ENCODE measurements at regions not wholly inside any gene's neighbourhood (a gene's known extent, or its start where the extent isn't known, plus 50 kb on each side); places are given as distances from the start of the nearest gene placed in this dataset.
"Not testable (repeated sequence)": the region's sequence is repeated elsewhere in the genome, so short reads cannot be mapped to it uniquely, and the experiment has no call there.

DNA sequence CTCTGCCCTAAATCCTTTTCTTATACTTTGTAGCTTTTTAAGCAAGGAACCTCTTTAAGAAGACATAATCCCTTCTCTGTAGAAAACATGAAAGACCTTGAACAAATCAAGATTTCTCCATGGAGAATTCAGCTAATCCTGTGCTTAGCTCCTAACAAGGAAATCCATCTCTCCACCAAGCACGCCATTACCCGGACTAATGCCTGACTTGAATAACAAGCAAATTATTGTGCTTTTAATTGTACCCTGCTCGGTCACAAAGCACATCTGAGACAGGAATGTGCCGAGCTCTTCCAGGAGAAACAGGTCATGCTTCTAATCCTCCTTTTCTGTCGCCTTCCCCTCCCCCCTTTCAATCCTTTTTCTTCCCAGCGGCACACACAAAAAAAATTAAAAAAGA, 141.3 kb downstream of the PSAT1 start:
- H3K9ac ChIP-seq (ENCODE audit: low read length), result no peak overlapping the region

DNA sequence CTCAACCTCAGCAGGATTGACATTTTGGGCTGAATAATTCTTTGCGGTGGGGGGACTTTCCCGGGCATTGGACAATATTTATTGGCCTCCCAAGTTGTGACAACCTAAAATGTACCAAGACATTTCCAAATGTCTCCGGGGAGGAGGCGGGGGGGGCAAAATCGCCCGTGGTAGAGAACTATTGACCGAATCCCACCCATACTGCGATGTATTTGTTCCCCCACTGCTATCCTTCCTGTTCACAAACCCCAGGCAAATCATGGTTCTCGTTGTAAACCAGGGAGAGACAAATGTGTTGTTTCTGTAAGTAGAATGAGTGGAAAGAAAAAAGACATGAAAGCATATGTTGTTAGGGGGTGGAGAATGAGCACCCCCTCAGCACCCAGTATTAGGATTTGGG, 141.9 kb downstream of the PSAT1 start:
- H3K9ac ChIP-seq (ENCODE audit: low read length), result no peak overlapping the region
- no peaks in the 10 kb centered on the region for H3K4me1 ChIP-seq (ENCODE audit: insufficient read depth, low read length)
- H3K27ac ChIP-seq (ENCODE audit: low read depth, low read length), result no peak overlapping the region
- H3K9me3 ChIP-seq (ENCODE audit: low read length), result no peaks in the 10 kb centered on the region
- H3K27me3 ChIP-seq (ENCODE audit: control insufficient read depth in 1 of 2, insufficient read depth in 2 of 2, low read length in 2 of 2), result no peaks in the 10 kb centered on the region
- no peaks in the 10 kb centered on the region for H3K36me3 ChIP-seq (ENCODE audit: insufficient read depth, low read length)
- H3K4me3 ChIP-seq (ENCODE audit: low read depth in 1 of 2, low read length in 2 of 2), result peak overlapping the region in 1 of 2 donors; percentile 20

More for the DNA sequence above, 141.3 kb downstream of the PSAT1 start:
- Histone ChIP-seq H3K9me3 (ENCODE audit: low read length) (no peaks in the 10 kb centered on the region), H3K36me3 (ENCODE audit: insufficient read depth, low read length) (no peaks in the 10 kb centered on the region), H3K27ac (ENCODE audit: low read depth, low read length) (no peak overlapping the region), H3K4me1 (ENCODE audit: insufficient read depth, low read length) (no peaks in the 10 kb centered on the region), H3K27me3 (ENCODE audit: control insufficient read depth in 1 of 2, insufficient read depth in 2 of 2, low read length in 2 of 2) (no peaks in the 10 kb centered on the region), H3K4me3 (ENCODE audit: low read depth in 1 of 2, low read length in 2 of 2) (no peak overlapping the region)

DNA sequence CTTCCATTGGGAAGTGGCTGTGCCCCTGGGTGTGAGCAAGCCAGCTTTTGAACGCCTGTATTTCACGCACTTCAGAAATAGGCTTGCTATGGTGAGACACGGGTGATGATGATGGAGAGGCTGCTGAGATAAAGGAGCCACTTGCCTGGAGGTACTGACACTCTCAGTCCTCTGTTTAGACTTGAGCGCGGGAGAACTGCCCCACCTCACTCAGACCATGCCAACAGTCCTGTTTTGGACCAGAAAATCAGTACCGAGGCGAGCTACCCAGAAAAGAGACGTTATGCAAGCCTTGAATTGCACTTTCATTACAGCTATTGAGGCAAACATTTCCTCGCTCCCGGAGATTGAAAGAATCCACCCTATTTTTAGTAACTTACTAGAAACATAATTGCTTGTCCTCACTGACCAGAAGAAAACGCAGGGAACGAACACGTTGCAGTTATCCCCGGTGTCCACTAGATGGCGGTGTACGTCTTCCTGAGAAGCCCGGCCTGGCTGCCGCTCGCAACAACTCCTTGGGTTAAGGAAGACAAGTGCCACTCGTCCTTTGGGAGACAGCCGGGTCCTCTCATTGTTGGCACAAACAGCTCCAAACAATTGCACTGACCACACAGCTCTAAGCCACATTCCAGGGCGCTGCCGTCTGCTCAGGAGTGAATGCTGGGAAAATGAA, 142.4 kb downstream of the PSAT1 start:
- Histone ChIP-seq H3K9ac (ENCODE audit: low read length) (no peak overlapping the region), H3K27ac (ENCODE audit: low read depth, low read length) (no peak overlapping the region), H3K4me3 (ENCODE audit: low read depth in 1 of 2, low read length in 2 of 2) (peak overlapping the region; percentile 20 to 37)

DNA sequence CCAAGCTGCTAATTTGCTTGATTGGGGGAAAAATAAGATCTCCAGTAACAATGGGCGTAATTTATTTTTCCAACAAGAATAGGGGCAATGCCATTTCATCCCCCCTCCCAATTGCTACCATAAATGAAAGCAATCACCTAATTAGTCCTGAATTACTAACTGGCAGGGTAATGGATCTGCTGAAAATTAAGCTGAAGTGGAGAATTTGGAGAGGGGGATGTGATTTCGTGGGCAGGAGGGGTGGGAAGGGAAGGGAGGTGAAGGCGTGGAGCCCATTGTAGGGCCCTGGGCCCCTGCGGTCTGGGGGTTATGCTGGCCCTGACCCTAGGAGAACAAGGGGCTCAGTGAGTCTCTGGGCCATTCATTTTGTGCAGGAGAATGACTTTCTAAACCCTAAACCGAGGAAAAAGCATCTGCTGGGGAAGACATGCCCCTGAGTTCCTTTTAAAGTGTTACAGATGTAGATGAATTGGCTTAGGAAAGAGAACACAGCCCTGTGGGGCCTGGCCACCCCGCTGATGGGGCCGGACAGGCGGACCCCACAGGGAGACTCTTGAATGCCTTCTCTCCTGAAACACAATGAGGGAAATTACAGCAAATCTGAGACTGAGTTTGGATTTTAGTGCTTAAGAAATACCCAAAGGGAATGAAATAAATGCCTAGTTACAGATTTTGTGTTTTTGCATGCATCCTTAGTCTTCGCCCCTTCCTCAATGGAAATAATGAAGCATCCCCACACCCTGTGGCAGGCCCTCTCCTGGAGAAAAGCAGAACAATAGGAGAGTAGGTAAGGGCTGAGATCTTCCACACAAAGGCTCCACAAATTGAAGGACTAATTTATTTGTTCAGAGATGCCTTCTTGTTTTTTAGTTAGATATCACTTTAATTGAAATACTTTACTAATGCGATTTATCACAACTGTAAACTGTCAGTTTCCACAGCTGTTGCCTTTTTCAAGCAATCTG, 143.2 kb downstream of the PSAT1 start:
- H3K27me3 ChIP-seq (ENCODE audit: control insufficient read depth in 1 of 2, insufficient read depth in 2 of 2, low read length in 2 of 2), result no peaks in the 10 kb centered on the region
- no peaks in the 10 kb centered on the region for H3K36me3 ChIP-seq (ENCODE audit: insufficient read depth, low read length)
- no peaks in the 10 kb centered on the region for H3K9me3 ChIP-seq (ENCODE audit: low read length)
- no peak overlapping the region for H3K4me3 ChIP-seq (ENCODE audit: low read depth in 1 of 2, low read length in 2 of 2)
- H3K4me1 ChIP-seq (ENCODE audit: insufficient read depth, low read length), result no peaks in the 10 kb centered on the region
- no peak overlapping the region for H3K27ac ChIP-seq (ENCODE audit: low read depth, low read length)
- H3K9ac ChIP-seq (ENCODE audit: low read length), result no peak overlapping the region

More for the DNA sequence above, 142.4 kb downstream of the PSAT1 start:
- H3K4me1 ChIP-seq (ENCODE audit: insufficient read depth, low read length), result no peaks in the 10 kb centered on the region
- H3K36me3 ChIP-seq (ENCODE audit: insufficient read depth, low read length), result no peaks in the 10 kb centered on the region
- H3K9me3 ChIP-seq (ENCODE audit: low read length), result no peaks in the 10 kb centered on the region
- no peaks in the 10 kb centered on the region for H3K27me3 ChIP-seq (ENCODE audit: control insufficient read depth in 1 of 2, insufficient read depth in 2 of 2, low read length in 2 of 2)

DNA sequence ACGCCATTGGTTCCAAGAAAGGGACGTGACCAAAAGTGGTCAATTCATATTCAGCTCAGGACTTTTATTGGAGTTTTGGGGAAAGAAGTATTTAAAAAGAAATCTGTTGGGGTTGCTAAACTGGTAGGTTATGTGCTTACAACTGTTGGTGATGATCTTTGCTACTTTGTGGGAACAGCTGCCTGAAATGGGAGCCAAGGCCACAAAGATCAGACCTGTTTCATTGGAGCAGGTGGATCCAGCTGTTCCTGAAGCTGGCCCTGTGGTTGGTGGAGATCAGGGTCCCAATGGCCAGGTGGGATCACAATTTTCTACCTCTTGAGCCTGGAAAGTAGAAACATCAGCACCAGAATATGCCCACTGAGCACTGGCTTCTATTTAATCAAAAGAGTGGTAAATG, 144.5 kb downstream of the PSAT1 start:
- Histone ChIP-seq H3K9me3 (ENCODE audit: low read length) (no peaks in the 10 kb centered on the region), H3K27me3 (ENCODE audit: control insufficient read depth in 1 of 2, insufficient read depth in 2 of 2, low read length in 2 of 2) (no peaks in the 10 kb centered on the region), H3K4me3 (ENCODE audit: low read depth in 1 of 2, low read length in 2 of 2) (no peak overlapping the region), H3K4me1 (ENCODE audit: insufficient read depth, low read length) (no peaks in the 10 kb centered on the region), H3K36me3 (ENCODE audit: insufficient read depth, low read length) (no peaks in the 10 kb centered on the region), H3K9ac (ENCODE audit: low read length) (no peak overlapping the region), H3K27ac (ENCODE audit: low read depth, low read length) (no peak overlapping the region)

DNA sequence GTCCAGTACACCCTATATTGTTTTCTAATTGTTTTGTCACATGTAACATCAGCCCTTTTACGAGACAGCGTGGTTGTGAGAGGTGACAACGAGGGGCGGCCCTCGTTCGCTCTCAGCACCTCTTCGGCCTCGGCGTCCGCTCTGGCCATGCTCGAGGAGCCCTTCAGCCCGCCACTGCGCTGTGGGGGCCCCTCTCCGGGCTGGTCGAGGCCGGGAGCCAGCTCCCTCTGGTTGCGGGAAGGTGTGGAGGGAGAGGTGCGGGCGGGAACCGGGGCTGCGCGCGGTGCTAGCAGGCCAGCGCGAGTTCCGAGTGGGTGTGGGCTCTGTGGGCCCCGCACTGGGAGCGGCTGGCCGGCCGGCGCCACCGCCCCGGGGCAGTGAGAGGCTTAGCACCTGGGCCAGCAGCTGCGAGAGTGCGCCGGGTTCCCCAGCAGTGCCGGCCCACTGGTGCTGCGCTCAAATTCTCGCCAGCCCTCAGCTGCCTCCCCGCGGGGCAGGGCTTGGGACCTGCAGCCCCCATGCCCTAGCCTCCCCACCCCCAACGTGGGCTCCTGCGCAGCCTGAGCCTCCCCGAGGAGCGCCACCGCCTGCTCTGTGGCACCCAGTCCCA, 145.0 kb downstream of the PSAT1 start:
- no peaks in the 10 kb centered on the region for H3K9me3 ChIP-seq (ENCODE audit: low read length)
- no peak overlapping the region for H3K27ac ChIP-seq (ENCODE audit: low read depth, low read length)
- no peaks in the 10 kb centered on the region for H3K36me3 ChIP-seq (ENCODE audit: insufficient read depth, low read length)
- H3K4me1 ChIP-seq (ENCODE audit: insufficient read depth, low read length), result no peaks in the 10 kb centered on the region
- no peak overlapping the region for H3K9ac ChIP-seq (ENCODE audit: low read length)
- H3K27me3 ChIP-seq (ENCODE audit: control insufficient read depth in 1 of 2, insufficient read depth in 2 of 2, low read length in 2 of 2), result no peaks in the 10 kb centered on the region
- no peak overlapping the region for H3K4me3 ChIP-seq (ENCODE audit: low read depth in 1 of 2, low read length in 2 of 2)

DNA sequence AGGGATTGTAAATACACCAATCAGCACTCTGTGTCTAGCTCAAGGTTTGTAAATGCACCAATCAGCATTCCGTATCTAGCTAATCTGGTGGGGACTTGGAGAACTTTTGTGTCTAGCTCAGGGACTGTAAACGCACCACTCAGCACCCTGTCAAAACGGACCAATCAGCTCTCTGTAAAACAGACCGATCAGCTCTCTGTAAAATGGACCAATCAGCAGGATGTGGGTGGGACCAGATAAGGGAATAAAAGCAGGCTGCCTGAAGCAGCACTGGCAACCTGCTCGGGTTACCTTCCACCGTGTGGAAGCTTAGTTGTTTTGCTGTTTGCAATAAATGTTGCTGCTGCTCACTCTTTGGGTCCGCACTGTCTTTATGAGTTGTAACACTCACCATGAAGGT, 145.7 kb downstream of the PSAT1 start:
- not testable (repeated sequence) for H3K36me3 ChIP-seq (ENCODE audit: insufficient read depth, low read length); H3K9me3 ChIP-seq (ENCODE audit: low read length); H3K4me1 ChIP-seq (ENCODE audit: insufficient read depth, low read length); H3K27ac ChIP-seq (ENCODE audit: low read depth, low read length); H3K4me3 ChIP-seq (ENCODE audit: low read depth in 1 of 2, low read length in 2 of 2); H3K27me3 ChIP-seq (ENCODE audit: control insufficient read depth in 1 of 2, insufficient read depth in 2 of 2, low read length in 2 of 2); H3K9ac ChIP-seq (ENCODE audit: low read length)

DNA sequence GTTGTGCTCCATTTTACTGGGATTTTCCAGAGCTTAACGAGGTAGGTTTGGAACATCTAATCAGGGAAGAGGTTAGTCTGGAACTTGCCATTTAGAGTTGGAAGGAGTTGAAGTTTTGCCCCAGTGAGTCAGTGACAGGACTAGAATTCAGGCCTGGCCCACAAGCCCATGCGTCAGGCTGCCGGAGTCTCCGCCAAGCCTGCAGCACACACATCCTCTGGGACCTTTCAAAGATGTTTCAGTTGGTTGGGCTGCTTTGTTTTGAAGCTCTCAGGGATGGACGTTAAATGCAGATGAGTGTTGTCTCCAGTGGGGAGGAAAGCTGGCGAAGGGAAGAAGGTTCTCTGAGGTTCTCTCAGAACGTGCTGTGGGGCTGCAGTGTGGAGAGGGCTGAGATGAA, 147.0 kb downstream of the PSAT1 start:
- Histone ChIP-seq H3K27me3 (ENCODE audit: control insufficient read depth in 1 of 2, insufficient read depth in 2 of 2, low read length in 2 of 2) (no peaks in the 10 kb centered on the region), H3K27ac (ENCODE audit: low read depth, low read length) (no peak overlapping the region), H3K4me3 (ENCODE audit: low read depth in 1 of 2, low read length in 2 of 2) (no peak overlapping the region), H3K9me3 (ENCODE audit: low read length) (no peaks in the 10 kb centered on the region), H3K4me1 (ENCODE audit: insufficient read depth, low read length) (no peaks in the 10 kb centered on the region), H3K9ac (ENCODE audit: low read length) (no peak overlapping the region), H3K36me3 (ENCODE audit: insufficient read depth, low read length) (no peaks in the 10 kb centered on the region)

DNA sequence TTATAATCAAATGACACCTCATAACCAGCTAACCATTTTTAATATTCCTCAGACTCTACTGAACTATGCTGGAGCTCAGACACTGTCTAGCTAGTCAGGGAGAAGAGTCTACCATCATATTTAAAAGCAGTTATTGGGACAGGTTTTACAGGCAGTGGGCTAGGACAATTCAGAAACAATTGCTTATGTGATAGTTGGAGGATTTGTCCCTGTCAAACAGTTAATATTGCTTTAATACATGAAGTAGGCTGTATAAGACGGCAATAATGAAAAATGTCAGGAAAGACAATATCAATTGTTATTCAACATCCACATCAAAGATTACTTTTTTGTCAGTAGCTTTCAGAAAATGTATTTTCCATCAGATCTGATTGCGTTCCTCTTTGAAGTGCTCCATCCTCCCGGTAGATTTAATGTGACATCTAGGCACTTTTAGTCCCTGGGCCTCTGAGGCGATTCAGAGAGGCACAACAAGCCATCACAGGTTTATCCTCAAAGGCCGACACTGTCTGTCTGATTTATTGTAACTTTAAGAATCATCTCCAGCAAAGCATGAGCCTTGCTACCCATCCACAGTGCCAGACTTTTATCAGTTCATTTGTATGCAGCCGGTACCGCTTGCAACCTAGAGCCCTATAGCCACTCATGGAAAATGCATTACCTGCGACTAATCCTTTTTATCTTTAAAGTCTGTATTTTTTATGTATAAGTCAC, 152.2 kb downstream of the PSAT1 start:
- no peak overlapping the region for H3K27ac ChIP-seq (ENCODE audit: low read depth, low read length)
- H3K27me3 ChIP-seq (ENCODE audit: control insufficient read depth in 1 of 2, insufficient read depth in 2 of 2, low read length in 2 of 2), result no peaks in the 10 kb centered on the region
- H3K4me3 ChIP-seq (ENCODE audit: low read depth in 1 of 2, low read length in 2 of 2), result no peak overlapping the region
- no peaks in the 10 kb centered on the region for H3K9me3 ChIP-seq (ENCODE audit: low read length)
- no peaks in the 10 kb centered on the region for H3K36me3 ChIP-seq (ENCODE audit: insufficient read depth, low read length)
- H3K4me1 ChIP-seq (ENCODE audit: insufficient read depth, low read length), result no peaks in the 10 kb centered on the region
- H3K9ac ChIP-seq (ENCODE audit: low read length), result no peak overlapping the region

DNA sequence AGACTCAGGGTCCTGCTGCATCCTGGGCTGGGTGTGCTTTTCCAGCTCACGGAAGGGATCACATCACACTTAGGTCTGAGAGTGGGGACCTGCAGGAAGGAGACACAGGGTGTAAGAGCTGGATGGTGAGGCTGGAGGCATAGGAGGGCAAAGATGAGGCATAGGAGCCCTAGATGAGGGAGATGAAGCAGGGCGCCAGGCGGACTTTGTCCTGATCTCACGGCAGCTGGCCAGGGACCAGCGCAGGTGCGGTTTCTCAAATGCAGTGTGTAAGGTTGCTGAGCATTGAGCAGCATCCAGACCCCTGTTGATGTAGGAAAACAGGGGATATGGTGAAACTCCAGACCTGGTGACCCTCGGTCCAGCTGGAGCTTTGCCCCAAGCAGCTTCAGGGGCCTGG, 156.5 kb downstream of the PSAT1 start:
- Histone ChIP-seq H3K9ac (ENCODE audit: low read length) (no peak overlapping the region), H3K27ac (ENCODE audit: low read depth, low read length) (no peak overlapping the region), H3K9me3 (ENCODE audit: low read length) (no peaks in the 10 kb centered on the region), H3K4me3 (ENCODE audit: low read depth in 1 of 2, low read length in 2 of 2) (no peak overlapping the region), H3K4me1 (ENCODE audit: insufficient read depth, low read length) (no peaks in the 10 kb centered on the region), H3K27me3 (ENCODE audit: control insufficient read depth in 1 of 2, insufficient read depth in 2 of 2, low read length in 2 of 2) (no peaks in the 10 kb centered on the region), H3K36me3 (ENCODE audit: insufficient read depth, low read length) (no peaks in the 10 kb centered on the region)

DNA sequence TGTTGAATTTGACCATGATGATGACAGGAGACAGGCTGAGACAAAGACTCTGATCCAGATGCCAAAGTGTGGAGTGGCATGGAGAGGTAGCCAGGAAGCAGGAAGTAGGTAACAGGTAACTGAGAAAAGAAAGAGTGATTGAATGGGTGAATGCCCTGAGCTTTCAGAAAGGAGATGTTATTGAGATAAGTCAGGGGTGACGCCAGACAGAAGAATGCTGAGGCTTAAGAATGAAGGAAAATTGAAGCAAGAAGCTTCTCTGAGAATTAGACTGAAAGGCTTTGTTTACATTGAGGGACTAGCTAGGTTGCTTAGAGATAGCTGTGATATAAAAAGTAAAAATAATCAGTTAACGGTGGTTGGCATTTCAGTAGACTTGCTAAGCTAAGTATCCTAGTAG, 165.7 kb downstream of the PSAT1 start:
- Histone ChIP-seq H3K27me3 (ENCODE audit: control insufficient read depth in 1 of 2, insufficient read depth in 2 of 2, low read length in 2 of 2) (no peaks in the 10 kb centered on the region), H3K4me3 (ENCODE audit: low read depth in 1 of 2, low read length in 2 of 2) (no peak overlapping the region), H3K9ac (ENCODE audit: low read length) (no peak overlapping the region), H3K9me3 (ENCODE audit: low read length) (no peaks in the 10 kb centered on the region), H3K4me1 (ENCODE audit: insufficient read depth, low read length) (no peaks in the 10 kb centered on the region), H3K27ac (ENCODE audit: low read depth, low read length) (no peak overlapping the region), H3K36me3 (ENCODE audit: insufficient read depth, low read length) (no peaks in the 10 kb centered on the region)
